Activated T-helper 2 cell treated with anti-CD3 and anti-CD28 coated beads, Interferon-gamma antibody, Interleukin-2, Interleukin-4, amounts not matched to agents 10 μg/mL and 5 μg/mL and 100 μg/mL, durations not matched to agents 14 hours and 24 hours and 36 hours (primary cell): ENCODE measurements at regions not wholly inside any gene's neighbourhood (a gene's known extent, or its start where the extent isn't known, plus 50 kb on each side); places are given as distances from the start of the nearest gene placed in this dataset.

Experiments used
- DNase-seq: peaks from one replicate; pipeline ENCODE4 v3.0.0; 2021; ENCODE audit warnings: low spot score
- H3K27ac Mint-ChIP-seq: one replicate; pipeline ENCODE4 v1.8.0; 2021; ENCODE audit warnings: mixed read lengths
- H3K27me3 Mint-ChIP-seq: one replicate; pipeline ENCODE4 v1.8.0; 2021; ENCODE audit warnings: low read depth, mixed read lengths
- H3K36me3 Mint-ChIP-seq: one replicate; pipeline ENCODE4 v1.8.0; 2021; ENCODE audit warnings: low read depth, mixed read lengths
- H3K4me1 Mint-ChIP-seq: one replicate; pipeline ENCODE4 v1.8.0; 2021; ENCODE audit warnings: low read depth, mixed read lengths
- H3K4me3 Mint-ChIP-seq: one replicate; pipeline ENCODE4 v1.8.0; 2021; ENCODE audit warnings: low read depth, mild to moderate bottlenecking, moderate library complexity, mixed read lengths
- H3K9me3 Mint-ChIP-seq: one replicate; pipeline ENCODE4 v1.8.0; 2021; ENCODE audit warnings: mixed read lengths
- intact Hi-C: fragments of 100-400 bp; cut with micrococcal nuclease; formaldehyde crosslinking; loops from one replicate; pipeline ENCODE4 v1.15.1; 2023

- no peaks in the 10 kb centered on the region for H3K27me3 Mint-ChIP-seq
- no peak for DNase-seq
- intact Hi-C loops, result no loop called here
- H3K4me3 Mint-ChIP-seq, result no peak overlapping the region
- H3K9me3 Mint-ChIP-seq, result peaks cover 3% of the 10 kb centered on the region
- peaks cover 7% of the 10 kb centered on the region for H3K4me1 Mint-ChIP-seq
- H3K36me3 Mint-ChIP-seq, result no peaks in the 10 kb centered on the region
- H3K27ac Mint-ChIP-seq, result no peak overlapping the region
Measured at GRCh38 chr1:217026531-217026930, 303.3 kb upstream of the ESRRG start.

GRCh38 chr1:217025381-217025780 is 302.2 kb upstream of the ESRRG start:
- no peak overlapping the region for H3K4me3 Mint-ChIP-seq
- no peaks in the 10 kb centered on the region for H3K9me3 Mint-ChIP-seq
- no peak for DNase-seq
- no peak overlapping the region for H3K27ac Mint-ChIP-seq
- intact Hi-C loops, result no loop called here
- H3K27me3 Mint-ChIP-seq, result no peaks in the 10 kb centered on the region
- no peaks in the 10 kb centered on the region for H3K36me3 Mint-ChIP-seq
- H3K4me1 Mint-ChIP-seq, result peaks cover 7% of the 10 kb centered on the region

GRCh38 chr1:217024911-217025310 is 301.7 kb upstream of the ESRRG start:
- intact Hi-C loops, result no loop called here
- H3K4me3 Mint-ChIP-seq, result no peak overlapping the region
- no peaks in the 10 kb centered on the region for H3K9me3 Mint-ChIP-seq
- H3K4me1 Mint-ChIP-seq, result peaks cover 7% of the 10 kb centered on the region
- no peaks in the 10 kb centered on the region for H3K27me3 Mint-ChIP-seq
- DNase-seq, result no peak
- no peak overlapping the region for H3K27ac Mint-ChIP-seq
- no peaks in the 10 kb centered on the region for H3K36me3 Mint-ChIP-seq

- intact Hi-C loops, result no loop called here
- H3K27ac Mint-ChIP-seq, result no peak overlapping the region
- no peak overlapping the region for H3K4me3 Mint-ChIP-seq
- H3K9me3 Mint-ChIP-seq, result no peaks in the 10 kb centered on the region
- no peak for DNase-seq
- H3K27me3 Mint-ChIP-seq, result no peaks in the 10 kb centered on the region
- H3K4me1 Mint-ChIP-seq, result peaks cover 2% of the 10 kb centered on the region
- no peaks in the 10 kb centered on the region for H3K36me3 Mint-ChIP-seq
Measured at GRCh38 chr1:217021956-217022355, 298.7 kb upstream of the ESRRG start.

GRCh38 chr1:217021400-217021799 is 298.2 kb upstream of the ESRRG start:
- H3K27ac Mint-ChIP-seq, result no peak overlapping the region
- intact Hi-C loops, result no loop called here

GRCh38 chr1:217019475-217019874 is 296.2 kb upstream of the ESRRG start:
- intact Hi-C loops, result no loop called here
- Mint-ChIP-seq H3K36me3 (no peaks in the 10 kb centered on the region), H3K9me3 (no peaks in the 10 kb centered on the region), H3K4me3 (no peak overlapping the region), H3K27me3 (no peaks in the 10 kb centered on the region), H3K4me1 (no peaks in the 10 kb centered on the region), H3K27ac (no peak overlapping the region)
- DNase-seq, result no peak

More at GRCh38 chr1:217021400-217021799, 298.2 kb upstream of the ESRRG start:
- H3K9me3 Mint-ChIP-seq, result no peaks in the 10 kb centered on the region
- DNase-seq, result no peak
- H3K4me1 Mint-ChIP-seq, result no peaks in the 10 kb centered on the region
- no peaks in the 10 kb centered on the region for H3K36me3 Mint-ChIP-seq
- H3K4me3 Mint-ChIP-seq, result no peak overlapping the region
- H3K27me3 Mint-ChIP-seq, result no peaks in the 10 kb centered on the region

- H3K36me3 Mint-ChIP-seq, result no peaks in the 10 kb centered on the region
- H3K4me3 Mint-ChIP-seq, result no peak overlapping the region
- no peaks in the 10 kb centered on the region for H3K27me3 Mint-ChIP-seq
- DNase-seq, result no peak
- intact Hi-C loops, result no loop called here
- no peaks in the 10 kb centered on the region for H3K9me3 Mint-ChIP-seq
- H3K4me1 Mint-ChIP-seq, result no peaks in the 10 kb centered on the region
- H3K27ac Mint-ChIP-seq, result no peak overlapping the region
Measured at GRCh38 chr1:217018648-217019047, 295.4 kb upstream of the ESRRG start.

GRCh38 chr1:217017165-217017564 is 293.9 kb upstream of the ESRRG start:
- Mint-ChIP-seq H3K27me3 (no peaks in the 10 kb centered on the region), H3K4me1 (no peaks in the 10 kb centered on the region), H3K4me3 (no peak overlapping the region), H3K9me3 (no peaks in the 10 kb centered on the region), H3K27ac (no peak overlapping the region), H3K36me3 (no peaks in the 10 kb centered on the region)
- no peak for DNase-seq
- intact Hi-C loops, result no loop called here

GRCh38 chr1:217014066-217014465 is 290.8 kb upstream of the ESRRG start:
- DNase-seq, result no peak
- H3K4me3 Mint-ChIP-seq, result no peak overlapping the region

GRCh38 chr1:217012659-217013058 is 289.4 kb upstream of the ESRRG start:
- no peak overlapping the region for H3K4me3 Mint-ChIP-seq
- no peak for DNase-seq
- intact Hi-C loops, result no loop called here
- H3K27me3 Mint-ChIP-seq, result no peaks in the 10 kb centered on the region
- H3K9me3 Mint-ChIP-seq, result no peaks in the 10 kb centered on the region
- no peaks in the 10 kb centered on the region for H3K4me1 Mint-ChIP-seq
- no peak overlapping the region for H3K27ac Mint-ChIP-seq
- H3K36me3 Mint-ChIP-seq, result no peaks in the 10 kb centered on the region

More at GRCh38 chr1:217014066-217014465, 290.8 kb upstream of the ESRRG start:
- no peaks in the 10 kb centered on the region for H3K4me1 Mint-ChIP-seq
- H3K36me3 Mint-ChIP-seq, result no peaks in the 10 kb centered on the region
- H3K9me3 Mint-ChIP-seq, result no peaks in the 10 kb centered on the region
- no peak overlapping the region for H3K27ac Mint-ChIP-seq
- intact Hi-C loops, result no loop called here
- H3K27me3 Mint-ChIP-seq, result no peaks in the 10 kb centered on the region

- intact Hi-C loops, result no loop called here
- Mint-ChIP-seq H3K27ac (no peak overlapping the region), H3K4me3 (no peak overlapping the region), H3K4me1 (no peaks in the 10 kb centered on the region), H3K36me3 (no peaks in the 10 kb centered on the region), H3K27me3 (no peaks in the 10 kb centered on the region), H3K9me3 (no peaks in the 10 kb centered on the region)
- DNase-seq, result no peak
Measured at GRCh38 chr1:217011097-217011496, 287.9 kb upstream of the ESRRG start.

- Mint-ChIP-seq H3K4me3 (no peak overlapping the region), H3K36me3 (no peaks in the 10 kb centered on the region), H3K4me1 (no peaks in the 10 kb centered on the region), H3K27ac (no peak overlapping the region), H3K27me3 (no peaks in the 10 kb centered on the region), H3K9me3 (no peaks in the 10 kb centered on the region)
- no peak for DNase-seq
- intact Hi-C loops, result no loop called here
Measured at GRCh38 chr1:217010253-217010652, 287.0 kb upstream of the ESRRG start.

- no peak for DNase-seq
- intact Hi-C loops, result loop anchor here (10.0 kb wide), 1 partner anchor 235 kb away; no protein-coding TSS in a partner anchor
- Mint-ChIP-seq H3K27me3 (no peaks in the 10 kb centered on the region), H3K9me3 (no peaks in the 10 kb centered on the region), H3K27ac (no peak overlapping the region), H3K4me1 (no peaks in the 10 kb centered on the region), H3K4me3 (no peak overlapping the region), H3K36me3 (no peaks in the 10 kb centered on the region)
Measured at GRCh38 chr1:217009376-217009775, 286.1 kb upstream of the ESRRG start.

- Mint-ChIP-seq H3K9me3 (no peaks in the 10 kb centered on the region), H3K27me3 (no peaks in the 10 kb centered on the region), H3K27ac (no peak overlapping the region), H3K36me3 (no peaks in the 10 kb centered on the region), H3K4me3 (no peak overlapping the region), H3K4me1 (no peaks in the 10 kb centered on the region)
- no peak for DNase-seq
- intact Hi-C loops, result loop anchor here (10.0 kb wide), 1 partner anchor 230 kb away; no protein-coding TSS in a partner anchor
Measured at GRCh38 chr1:217004776-217005436, 281.7 kb upstream of the ESRRG start.
